Endothelial cell of umbilical vein (primary cell): ENCODE measurements at regions not wholly inside any gene's neighbourhood (a gene's known extent, or its start where the extent isn't known, plus 50 kb on each side); places are given as distances from the start of the nearest gene placed in this dataset.

Source experiments
- EZH2 ChIP-seq: IDR thresholded peaks from 2 replicates; pipeline ENCODE4 v1.6.1; 2012; ENCODE audit warnings: borderline replicate concordance, low read depth, mild to moderate bottlenecking, moderate library complexity, low read length, inconsistent platforms; ENCODE audit not compliant: severe bottlenecking
- MAX ChIP-seq: IDR thresholded peaks from 2 replicates; pipeline ENCODE4 v1.6.1; 2011; ENCODE audit not compliant: insufficient read depth, insufficient read length
- POLR2A ChIP-seq: IDR thresholded peaks from 2 replicates; pipeline ENCODE4 v1.6.1; 2012; ENCODE audit warnings: low read depth, mild to moderate bottlenecking, control low read depth, low read length
- TF ChIP-seq, protein P1 (sequence below), 2 donors: IDR thresholded peaks; 1 replicate in 1 of 2; 2 replicates in 1 of 2; pipeline ENCODE4 v1.5.1; 2011; ENCODE audit warnings: low read length in 2 of 2, mild to moderate bottlenecking in 2 of 2, moderate library complexity in 2 of 2, control low read depth in 1 of 2, inconsistent platforms in 1 of 2, low read depth in 1 of 2; ENCODE audit not compliant: insufficient read depth in 1 of 2; ENCODE audit errors: extremely low read depth in 1 of 2

- no peak for TF ChIP-seq MAX
- no peak for TF ChIP-seq POLR2A
- TF ChIP-seq, protein P1, sequence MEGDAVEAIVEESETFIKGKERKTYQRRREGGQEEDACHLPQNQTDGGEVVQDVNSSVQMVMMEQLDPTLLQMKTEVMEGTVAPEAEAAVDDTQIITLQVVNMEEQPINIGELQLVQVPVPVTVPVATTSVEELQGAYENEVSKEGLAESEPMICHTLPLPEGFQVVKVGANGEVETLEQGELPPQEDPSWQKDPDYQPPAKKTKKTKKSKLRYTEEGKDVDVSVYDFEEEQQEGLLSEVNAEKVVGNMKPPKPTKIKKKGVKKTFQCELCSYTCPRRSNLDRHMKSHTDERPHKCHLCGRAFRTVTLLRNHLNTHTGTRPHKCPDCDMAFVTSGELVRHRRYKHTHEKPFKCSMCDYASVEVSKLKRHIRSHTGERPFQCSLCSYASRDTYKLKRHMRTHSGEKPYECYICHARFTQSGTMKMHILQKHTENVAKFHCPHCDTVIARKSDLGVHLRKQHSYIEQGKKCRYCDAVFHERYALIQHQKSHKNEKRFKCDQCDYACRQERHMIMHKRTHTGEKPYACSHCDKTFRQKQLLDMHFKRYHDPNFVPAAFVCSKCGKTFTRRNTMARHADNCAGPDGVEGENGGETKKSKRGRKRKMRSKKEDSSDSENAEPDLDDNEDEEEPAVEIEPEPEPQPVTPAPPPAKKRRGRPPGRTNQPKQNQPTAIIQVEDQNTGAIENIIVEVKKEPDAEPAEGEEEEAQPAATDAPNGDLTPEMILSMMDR (IDR thresholded peaks at IDR 0.05; ENCODE audit: extremely low read depth in 1 of 2, insufficient read depth in 1 of 2, low read depth in 1 of 2, low read length in 2 of 2) = no peak
- TF ChIP-seq EZH2 = no peak
Observed at GRCh38 chr4:129481107-129481506, 385.2 kb downstream of the C4orf33 start.
